Middle frontal gyrus (tissue), 1 donor: ENCODE measurements at regions not wholly inside any gene's neighbourhood (a gene's known extent, or its start where the extent isn't known, plus 50 kb on each side); places are given as distances from the start of the nearest gene placed in this dataset.
"Not testable (repeated sequence)": the region's sequence is repeated elsewhere in the genome, so short reads cannot be mapped to it uniquely, and the experiment has no call there.

ENCODE experiments used
- DNase-seq: peaks from one replicate; pipeline ENCODE4 v3.0.0-alpha.2; 2015; ENCODE audit warnings: low spot score; ENCODE audit errors: extremely low spot score

DNA sequence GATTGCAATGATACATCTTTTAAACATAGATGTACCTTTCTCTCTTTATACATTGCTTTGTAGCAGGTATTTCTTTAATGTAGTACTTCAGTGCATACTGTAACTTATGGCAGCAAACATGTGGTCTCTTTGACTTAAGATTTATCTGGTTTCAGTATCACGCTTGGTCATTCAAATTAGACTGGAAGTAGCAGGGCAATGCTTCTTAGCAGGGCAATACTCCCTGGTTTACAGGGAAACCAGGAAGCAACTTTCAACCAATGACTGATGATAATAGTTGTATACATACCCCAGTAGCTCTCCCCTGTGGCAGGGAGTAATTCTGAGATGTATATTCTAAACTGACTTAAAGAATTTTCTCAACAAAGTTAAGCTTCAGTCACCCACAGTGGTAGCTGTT lies 761.1 kb upstream of the CDH10 start:
- DNase-seq, result no peak

DNA sequence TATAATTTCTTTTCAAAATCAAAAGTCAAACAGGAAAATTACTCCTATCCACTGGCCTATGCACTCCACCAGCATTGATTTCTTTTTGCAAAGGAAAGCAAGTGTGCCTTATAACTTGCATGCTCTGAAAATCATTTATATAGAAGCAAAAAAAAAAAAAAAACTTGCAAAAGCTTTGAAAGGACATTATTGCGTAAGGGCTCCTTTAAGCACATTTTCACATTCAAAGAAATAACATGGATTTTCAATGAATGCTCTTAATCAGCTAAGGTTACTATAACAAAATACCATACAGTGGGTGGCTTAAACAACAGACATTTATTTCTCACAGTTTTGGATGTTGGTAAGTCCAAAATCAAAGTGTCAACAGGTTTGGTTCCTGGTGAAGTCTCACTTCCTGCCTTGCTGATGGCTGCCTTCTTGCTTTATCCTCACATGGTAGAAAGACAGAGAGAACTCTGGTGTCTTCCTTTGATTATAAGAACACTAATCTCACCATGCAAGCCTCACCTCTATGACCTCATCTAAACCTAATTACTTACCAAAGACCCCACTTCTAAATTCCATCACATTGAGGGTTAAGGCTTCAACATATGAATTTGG lies 755.2 kb upstream of the CDH10 start:
- DNase-seq, result no peak

DNA sequence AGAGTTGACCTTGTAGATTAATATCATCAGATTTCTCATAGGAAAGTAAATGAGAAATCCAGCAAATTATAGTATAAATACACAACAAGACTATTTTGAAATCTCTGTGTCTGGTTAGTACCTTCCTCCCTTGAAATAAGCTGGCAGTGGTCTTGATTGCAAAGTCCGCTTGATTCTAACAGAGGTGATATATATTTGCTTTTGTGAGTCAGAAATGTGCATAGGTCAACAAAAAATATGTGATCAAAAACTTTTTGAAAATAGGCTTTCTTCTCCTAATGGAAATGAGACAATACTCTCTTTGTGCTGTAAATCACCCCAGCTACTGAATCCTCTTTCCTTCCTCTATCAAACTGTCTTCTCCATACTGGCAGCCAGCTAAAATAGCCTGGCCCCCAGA lies 749.2 kb upstream of the CDH10 start:
- no peak for DNase-seq

DNA sequence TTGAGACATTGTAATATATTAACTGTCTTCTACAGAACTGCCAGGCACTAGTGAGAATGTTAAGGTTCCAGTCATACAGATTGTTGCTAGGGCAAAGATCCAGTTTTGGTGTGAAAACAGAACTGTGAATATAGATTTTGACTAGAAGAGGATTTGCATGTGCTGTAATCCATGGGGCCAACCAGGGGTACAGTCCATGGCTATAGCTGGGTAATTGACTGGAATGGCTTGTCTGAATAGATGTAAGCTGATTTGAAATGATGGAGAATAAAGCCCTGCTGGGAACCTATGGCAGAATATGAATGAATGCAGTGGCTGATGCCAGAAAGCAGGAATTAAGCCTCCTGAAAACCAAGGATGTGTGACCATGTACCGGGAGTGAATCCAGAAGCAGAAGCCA lies 748.5 kb upstream of the CDH10 start:
- no peak for DNase-seq

DNA sequence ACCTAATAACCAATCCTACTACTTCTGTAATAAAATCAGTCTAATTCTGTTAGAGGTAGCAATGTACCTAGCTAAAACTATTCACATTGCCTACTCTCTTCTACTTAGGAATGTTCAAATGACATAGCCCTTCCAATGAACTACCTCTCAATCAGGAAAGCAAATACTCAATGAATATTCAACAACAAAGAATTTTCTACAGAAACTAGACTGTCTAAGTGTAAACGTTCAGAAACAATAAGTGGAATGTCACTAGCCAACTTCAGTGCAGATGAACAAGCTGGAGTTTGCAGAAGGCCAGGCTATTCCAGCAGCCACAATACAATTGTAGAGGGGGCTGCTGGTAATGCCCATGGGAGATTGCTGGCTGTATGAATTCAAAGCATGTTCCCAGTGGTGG lies 743.2 kb upstream of the CDH10 start:
- no peak for DNase-seq

DNA sequence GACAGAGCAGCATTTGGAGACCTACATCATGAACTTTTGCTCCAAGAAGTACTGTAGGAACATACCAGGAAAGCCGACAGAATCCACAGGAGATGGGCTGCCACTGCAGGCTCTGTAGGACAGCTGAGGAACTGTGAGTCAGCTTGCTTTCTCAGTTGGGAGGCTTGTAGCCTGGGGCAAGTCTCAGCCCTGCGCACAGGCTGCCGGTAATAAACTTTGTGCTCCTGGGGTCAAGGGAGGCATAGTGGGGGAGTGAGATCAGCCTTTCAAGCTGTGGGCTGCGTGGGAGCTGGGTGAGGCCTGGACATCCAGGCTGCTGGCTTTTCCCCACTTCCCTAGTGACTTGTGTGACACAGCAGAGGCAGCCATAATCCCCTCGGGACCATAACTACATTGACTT lies 718.0 kb upstream of the CDH10 start:
- DNase-seq, result no peak

DNA sequence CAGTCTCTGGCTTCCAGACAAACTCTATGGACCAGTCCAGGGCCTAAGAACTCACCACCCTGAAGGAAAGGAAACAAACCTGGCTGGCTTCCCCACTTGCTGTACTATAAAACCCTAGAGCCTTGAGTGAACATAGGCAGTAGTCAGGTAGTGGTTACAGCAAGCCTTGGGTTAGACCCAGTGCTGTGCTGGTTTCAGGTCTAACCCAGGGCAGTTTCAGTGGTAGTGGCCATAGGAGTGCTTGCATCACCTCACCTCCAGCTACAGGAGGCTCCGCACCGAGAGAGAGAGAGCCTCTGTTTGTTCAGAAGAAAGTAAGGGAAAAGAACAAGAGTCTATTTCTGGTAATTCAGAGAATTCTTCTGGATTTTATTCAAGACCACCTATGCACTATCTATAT lies 714.1 kb upstream of the CDH10 start:
- DNase-seq, result no peak

DNA sequence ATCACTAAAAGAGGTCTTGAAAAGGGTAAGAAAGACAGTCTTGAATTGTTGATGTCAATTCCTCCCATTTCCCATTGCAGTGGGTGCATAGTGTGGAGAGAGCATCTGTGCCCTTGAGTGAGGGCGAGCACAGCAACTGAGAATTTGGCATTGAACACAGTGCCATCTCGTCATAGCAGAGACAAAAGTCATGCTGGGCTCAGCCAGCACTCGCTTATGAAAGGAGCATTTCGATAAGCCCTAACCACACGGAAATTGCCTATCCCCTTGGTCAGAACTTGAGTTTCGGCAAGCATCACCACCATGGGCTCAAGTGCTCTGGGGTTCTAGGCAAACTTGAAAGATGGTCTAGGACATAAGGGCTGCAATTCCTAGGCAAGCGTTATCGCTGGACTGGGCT lies 712.8 kb upstream of the CDH10 start:
- DNase-seq, result no peak

DNA sequence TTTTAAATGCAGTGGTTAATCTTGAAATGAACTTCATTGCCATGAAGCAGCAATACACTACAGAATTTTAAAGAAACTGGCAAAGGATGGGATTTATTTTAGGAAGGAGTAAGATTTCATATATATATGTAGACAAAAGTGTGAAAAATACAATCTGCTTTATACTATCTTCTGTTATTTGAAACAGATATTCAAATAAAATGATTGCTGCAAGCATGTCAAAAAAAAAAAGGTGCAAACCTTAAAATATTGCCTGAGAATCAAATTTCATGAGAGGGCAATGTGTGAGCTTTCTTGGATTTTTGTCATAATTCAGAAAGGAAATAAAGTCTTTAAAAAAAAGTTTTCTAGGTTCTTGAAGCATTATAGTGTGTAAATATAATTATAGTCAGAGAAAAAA lies 705.0 kb upstream of the CDH10 start:
- no peak for DNase-seq

DNA sequence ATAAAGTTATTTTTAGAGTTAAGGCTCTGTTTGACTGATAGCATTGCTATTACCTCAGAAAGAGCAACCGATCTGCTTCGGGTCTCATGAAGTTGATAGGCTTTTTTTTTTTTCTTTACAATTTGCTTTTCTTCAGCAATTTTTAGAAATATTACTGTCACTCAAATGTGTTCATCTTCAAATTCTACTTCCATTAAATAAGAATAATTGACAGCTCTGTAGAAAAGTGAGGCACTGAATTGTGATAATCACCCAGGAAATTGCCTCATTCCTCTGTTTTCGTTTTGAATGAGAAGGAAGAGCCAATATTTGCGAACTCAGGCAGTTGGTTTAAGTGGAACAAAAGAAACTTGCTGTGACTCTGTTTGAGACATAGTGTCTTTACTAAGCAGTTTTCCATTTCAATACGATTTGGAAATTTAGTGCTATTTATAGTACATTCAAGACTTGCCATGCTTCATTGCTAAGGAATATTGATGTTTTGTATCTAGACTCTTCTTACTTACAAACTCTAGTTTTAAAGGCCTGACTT lies 700.5 kb upstream of the CDH10 start:
- no peak for DNase-seq

DNA sequence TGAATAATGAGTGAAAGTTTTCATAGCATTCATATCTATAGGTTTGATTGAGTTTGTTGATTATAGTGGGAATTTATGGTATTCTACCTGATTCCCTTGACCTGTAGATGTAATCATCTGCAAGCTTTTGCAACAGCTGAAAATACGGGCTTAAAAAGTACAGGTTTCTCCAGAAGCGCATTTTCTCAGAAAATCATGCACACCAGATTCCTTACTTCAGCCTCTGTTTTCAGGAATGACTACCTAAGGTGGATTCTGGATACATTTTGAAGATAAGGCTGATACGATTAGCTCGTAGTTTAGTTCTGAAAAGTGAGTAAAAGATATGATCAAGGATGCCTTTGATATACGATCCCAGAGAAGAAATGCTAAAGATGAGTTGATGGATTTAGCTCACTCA lies 694.8 kb upstream of the CDH10 start:
- no peak for DNase-seq

DNA sequence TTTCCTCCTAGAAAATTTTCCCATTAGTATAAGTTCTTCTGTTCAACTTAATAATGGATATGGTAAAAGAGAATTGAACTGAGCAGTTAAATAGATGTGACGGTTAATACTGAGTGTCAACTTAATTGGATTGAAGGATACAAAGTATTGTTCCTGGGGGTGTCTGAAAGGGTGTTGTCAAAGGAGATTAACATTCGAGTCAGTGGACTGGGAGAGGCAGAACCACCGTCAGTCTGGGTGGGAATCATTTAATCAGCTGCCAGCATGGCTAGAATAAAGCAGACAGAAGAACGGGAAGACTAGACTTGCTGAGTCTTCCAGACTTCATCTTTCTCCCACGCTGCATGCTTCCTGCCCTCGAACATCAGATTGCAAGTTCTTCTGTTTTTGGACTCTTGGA lies 689.6 kb upstream of the CDH10 start:
- no peak for DNase-seq

DNA sequence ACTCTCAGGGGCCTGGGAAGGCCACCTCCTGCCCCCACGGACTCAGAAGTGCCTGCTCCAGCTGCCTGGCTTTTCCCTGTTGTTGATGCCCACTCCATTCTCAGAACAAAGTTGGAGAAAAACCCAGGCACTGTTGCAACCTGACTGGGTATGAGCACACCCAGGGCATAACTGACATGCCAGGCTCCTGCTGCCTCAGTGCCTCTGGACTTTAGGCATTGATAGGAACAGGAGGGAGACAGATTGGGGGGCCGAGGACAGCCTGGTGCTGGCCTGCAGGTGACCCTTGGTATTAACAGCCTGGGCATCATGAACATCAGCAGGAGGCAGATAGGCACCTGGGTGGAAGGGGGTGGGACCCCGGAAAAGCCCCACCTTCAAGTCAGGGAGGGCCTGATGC lies 685.9 kb upstream of the CDH10 start:
- no peak for DNase-seq

DNA sequence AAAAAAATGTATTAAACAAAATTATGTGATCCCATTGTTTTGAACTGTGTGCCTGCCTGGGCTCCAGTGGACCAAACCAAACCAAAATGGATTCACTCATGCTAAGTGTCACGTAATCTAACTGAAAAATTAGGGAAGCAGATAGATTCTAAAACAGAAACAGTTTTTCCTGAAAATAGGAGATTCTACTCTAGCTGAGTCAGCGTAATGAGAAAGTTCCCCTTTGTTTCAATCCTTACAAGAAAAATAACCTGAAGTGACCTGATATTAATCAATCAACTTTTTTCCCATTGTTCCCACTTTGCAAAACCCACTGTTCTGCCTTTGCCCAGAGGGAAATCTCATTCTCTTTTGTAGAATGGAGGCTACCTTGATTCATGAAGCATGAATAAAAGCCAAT lies 682.4 kb upstream of the CDH10 start:
- DNase-seq, result no peak

DNA sequence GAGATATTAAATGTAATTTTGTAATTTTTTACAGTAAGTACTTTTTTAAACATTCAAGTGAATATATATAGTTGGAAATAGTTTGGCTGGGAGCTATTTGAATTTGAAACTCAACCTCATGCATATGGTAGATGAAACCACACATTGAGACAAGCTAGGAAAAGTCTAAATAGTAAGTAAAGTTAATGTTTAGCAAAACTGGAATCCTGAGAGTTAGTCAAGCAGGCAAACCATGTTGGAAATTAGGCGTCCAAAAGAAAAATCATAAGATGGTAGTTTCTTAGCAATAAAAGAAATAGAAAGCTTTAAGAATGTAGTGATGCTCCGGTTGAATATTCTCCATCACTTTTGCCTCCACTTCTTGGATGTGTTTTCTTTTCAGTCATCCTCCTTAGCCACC lies 657.1 kb upstream of the CDH10 start:
- no peak for DNase-seq

DNA sequence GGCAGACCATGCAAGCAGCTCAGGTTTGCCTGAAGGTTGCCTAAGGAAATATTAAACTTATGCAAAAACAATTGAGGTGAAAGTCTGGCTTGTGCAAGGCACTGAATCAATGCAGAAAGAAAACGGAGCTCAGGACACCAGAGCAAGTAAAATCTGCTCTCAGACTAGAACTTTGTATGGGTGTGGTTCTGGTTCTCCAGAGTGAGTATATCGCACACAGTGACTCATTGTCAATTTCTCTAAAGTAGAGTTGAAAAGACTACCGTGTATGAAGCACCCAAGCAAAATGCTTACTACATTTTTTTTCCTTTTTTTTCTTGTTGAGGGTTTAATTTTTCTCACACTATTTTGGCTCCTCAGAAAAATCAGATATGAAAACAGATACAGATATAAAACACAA lies 650.3 kb upstream of the CDH10 start:
- no peak for DNase-seq

DNA sequence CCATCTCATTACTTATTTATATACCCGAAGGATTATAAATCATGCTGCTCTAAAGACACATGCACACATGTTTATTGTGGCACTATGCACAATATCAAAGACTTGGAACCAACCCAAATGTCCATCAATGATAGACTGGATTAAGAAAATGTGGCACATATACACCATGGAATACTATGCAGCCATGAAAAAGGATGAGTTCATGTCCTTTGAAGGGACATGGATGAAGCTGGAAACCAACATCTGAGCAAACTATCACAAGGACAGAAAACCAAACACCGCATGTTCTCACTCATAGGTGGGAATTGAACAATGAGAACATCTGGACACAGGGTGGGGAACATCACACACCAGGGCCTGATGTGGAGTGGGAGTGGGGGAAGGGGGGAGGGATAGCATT lies 645.0 kb upstream of the CDH10 start:
- not testable (repeated sequence) for DNase-seq

DNA sequence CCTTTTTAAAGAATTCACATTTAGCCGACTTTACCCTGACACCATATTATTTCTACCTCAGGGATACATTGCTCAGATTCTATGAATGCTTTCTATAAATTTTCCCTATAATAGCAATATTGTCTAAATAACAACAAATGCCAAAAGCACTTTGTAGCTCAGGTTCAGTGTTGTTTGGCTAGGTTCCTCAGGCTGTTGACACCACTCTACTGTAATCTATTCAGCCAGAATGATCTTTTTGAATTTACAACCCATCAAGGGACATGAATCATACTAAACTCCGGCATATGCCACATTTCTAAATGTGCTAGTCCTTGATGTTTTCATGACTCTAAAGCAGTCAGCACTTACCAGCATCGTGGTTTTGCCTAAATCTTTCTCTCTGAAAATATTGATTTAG lies 641.5 kb upstream of the CDH10 start:
- no peak for DNase-seq

DNA sequence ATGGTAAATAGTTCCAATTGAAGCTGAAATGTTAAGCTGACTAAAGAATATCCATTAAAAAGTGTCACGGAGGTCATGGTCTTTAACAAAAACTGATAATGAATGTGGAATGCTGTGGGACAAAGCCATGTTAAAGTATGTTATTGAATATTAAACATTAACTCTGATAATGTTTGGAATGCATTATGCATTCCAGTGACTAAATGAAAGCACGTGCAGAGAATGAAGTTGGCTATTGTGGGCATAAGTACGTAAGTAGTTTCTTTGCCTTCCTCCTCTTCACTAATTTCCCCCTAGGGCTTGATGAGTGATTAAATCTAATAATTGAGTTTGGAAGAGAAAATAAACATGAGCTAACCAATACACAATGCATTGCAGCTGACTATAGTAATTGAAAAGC lies 640.4 kb upstream of the CDH10 start:
- no peak for DNase-seq

DNA sequence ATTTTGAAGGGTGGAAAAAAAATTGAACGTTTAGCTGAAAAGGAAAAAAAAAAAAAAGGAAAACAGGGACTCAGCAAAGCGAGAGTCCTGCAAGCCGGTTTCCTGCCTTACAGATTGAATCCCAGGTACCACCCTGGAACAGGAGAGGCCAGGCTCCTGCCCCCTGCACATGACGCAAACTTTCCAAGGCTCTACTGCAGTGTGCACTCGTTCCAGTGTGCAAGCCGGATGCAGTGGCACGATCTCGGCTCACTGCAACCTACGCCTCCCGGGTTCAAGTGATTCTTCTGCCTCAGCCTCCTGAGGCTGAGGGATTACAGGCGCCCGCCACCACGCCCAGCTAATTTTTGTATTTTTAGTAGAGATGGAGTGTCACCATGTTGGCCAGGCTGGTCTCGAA lies 618.7 kb upstream of the CDH10 start:
- not testable (repeated sequence) for DNase-seq

DNA sequence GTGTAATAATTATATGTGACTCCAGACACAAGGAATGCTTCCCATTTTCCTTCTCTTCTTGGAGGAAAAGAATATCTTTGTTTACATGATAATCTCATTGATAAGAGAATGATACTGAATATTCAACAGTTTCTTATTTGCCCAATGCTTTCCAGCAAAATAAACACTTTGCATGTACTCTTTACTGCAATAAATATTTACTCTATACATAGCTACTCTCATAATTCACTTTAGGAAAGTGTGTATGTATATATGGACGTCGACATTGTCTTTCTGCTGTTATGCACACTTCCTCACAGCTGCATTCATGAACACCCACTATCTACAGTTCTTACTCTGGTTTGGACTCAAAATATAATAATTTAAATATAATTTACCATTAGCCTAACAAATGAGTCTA lies 617.4 kb upstream of the CDH10 start:
- DNase-seq, result no peak

DNA sequence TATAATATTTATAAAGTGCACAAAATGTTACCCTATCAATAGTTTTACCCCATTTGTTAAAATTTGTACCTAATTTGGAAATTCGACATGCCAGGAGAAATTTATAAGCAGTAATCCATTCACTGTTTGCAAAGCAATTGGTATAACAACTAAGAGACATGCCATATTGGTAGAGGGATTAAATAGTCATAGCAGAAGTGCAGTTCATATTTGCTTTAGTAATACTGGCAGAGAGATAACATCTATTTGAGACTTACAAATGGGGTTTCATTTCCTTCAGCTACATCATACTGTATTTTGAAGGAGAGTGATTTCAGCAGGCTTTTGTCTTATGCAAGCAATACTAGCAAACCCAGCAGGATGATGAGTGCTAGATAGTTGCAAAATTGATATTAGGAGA lies 610.4 kb upstream of the CDH10 start:
- no peak for DNase-seq

DNA sequence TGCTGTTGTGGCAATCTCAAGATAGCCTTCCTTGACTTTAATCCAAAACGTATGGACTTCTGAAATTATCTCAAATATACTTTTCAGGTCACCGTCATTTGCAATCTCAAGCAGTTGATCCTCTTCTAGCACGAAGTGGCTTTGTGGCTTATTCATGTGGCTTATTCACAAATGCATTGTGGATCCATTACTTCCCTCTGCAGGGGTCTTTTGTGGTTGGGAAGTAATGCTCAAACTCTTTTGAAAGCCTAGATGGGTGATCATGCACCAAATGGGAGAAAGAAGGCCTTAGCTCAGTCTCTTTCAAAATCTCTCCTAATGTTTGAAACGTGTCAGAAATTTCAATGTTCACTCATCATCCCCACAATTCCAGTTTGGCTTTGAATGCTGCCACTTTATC lies 597.2 kb upstream of the CDH10 start:
- no peak for DNase-seq

DNA sequence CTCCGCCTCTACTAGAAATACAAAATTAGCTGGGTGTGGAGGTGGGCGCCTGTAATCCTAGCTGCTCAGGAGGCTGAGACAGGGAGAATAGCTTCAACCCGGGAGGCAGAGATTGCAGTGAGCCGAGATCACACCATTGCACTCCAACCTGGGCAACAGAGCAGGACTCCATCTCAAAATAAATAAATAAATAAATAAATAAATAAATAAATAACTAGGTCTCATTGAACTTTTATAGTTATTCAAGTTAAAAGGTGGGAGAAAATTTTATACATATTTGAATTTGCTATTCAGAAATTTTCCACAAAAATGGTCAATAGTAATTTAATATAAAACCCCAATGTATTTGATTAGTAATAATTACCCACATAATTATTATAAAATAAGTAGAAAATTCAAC lies 593.9 kb upstream of the CDH10 start:
- not testable (repeated sequence) for DNase-seq
